ENCODE measurements at regions not wholly inside any gene's neighbourhood (a gene's known extent, or its start where the extent isn't known, plus 50 kb on each side); places are given as distances from the start of the nearest gene placed in this dataset.

DNA sequence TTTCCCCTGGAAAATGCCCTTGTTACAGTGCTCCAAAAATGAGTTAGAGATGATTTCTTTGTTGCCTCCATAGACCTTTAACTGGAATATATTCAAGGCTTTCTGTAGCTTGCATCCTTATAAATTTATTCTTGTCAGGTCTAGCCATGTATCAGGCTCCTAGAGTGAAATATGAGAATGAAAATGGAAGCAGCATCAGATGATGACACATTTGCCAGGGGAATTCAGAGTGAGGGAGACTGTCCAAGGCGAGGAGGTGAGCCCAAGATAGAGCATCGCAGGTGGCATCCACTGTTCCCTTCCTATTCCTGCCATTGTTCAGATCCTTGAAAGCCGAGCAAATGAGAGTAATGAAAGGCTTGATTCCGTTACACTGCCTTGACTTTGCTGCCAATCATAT lies 386.8 kb downstream of the SAMD5 start:
- Histone ChIP-seq H3K9ac (ENCODE audit: low read depth, low read length) (no peak overlapping the region), H3K36me3 (ENCODE audit: insufficient read depth, low read length) (no peaks in the 10 kb centered on the region), H3K4me1 (ENCODE audit: control insufficient read depth, insufficient read depth, low read length) (no peaks in the 10 kb centered on the region), H3K27me3 (ENCODE audit: control insufficient read depth, insufficient read depth, low read length) (no peaks in the 10 kb centered on the region), H3K9me3 (replicated peaks; ENCODE audit: low read length) (no peaks in the 10 kb centered on the region), H3K4me2 (ENCODE audit: low read length) (no peak overlapping the region), H3K4me3 (ENCODE audit: low read length) (no peak overlapping the region)

DNA sequence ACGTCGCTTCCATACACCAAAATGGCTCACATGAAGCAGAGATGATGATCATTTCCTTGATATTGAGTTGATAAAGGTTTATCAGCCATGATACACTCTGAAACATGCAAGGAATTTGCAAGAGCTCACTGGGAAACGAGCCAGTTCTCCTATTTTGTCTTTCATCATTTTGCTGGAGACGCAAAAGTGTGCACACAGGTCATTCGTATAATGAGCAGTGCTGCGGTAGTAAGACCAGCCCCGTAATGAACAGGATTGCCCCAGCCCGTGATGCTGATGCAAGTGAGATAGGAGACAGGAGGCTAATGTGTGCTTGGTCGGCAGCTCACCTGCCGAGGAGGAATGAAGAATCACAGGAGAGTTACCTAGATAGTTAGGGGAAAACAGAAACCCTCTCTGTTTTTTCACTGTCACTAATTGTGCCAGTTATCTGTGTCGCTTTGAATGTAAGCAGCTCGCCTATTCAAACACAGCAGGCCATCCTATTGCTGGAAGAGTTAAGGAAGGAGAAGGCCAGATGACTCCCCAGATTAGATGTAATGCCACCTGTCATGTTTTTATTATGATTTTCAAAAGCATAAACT lies 391.8 kb downstream of the SAMD5 start:
- Histone ChIP-seq H3K9ac (ENCODE audit: low read depth, low read length) (no peak overlapping the region), H3K4me2 (ENCODE audit: low read length) (no peak overlapping the region), H3K4me1 (ENCODE audit: control insufficient read depth, insufficient read depth, low read length) (peaks cover 11% of the 10 kb centered on the region), H3K27me3 (ENCODE audit: control insufficient read depth, insufficient read depth, low read length) (no peaks in the 10 kb centered on the region), H3K9me3 (replicated peaks; ENCODE audit: low read length) (no peaks in the 10 kb centered on the region), H3K4me3 (ENCODE audit: low read length) (no peak overlapping the region), H3K36me3 (ENCODE audit: insufficient read depth, low read length) (no peaks in the 10 kb centered on the region)

DNA sequence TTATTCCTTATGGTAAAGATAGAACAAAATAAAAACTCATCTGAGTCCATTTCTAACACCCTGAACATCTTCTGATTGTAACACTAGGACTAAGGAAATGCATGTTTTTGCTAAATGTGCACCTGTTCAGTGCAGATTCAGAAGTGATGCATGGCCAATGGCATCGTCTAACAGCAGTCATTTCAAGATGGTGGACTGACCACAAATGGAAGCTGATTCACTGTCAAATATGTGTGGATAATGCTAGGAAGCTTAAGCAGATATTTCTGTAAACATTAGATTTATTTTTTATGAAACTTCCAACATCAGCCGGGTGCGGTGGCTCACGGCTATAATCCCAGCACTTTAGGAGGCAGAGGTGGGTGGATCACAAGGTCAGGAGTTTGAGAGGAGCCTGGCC lies 394.8 kb downstream of the SAMD5 start:
- Histone ChIP-seq H3K27me3 (ENCODE audit: control insufficient read depth, insufficient read depth, low read length) (no peaks in the 10 kb centered on the region), H3K36me3 (ENCODE audit: insufficient read depth, low read length) (no peaks in the 10 kb centered on the region), H3K9me3 (replicated peaks; ENCODE audit: low read length) (no peaks in the 10 kb centered on the region), H3K4me2 (ENCODE audit: low read length) (no peak overlapping the region), H3K4me3 (ENCODE audit: low read length) (no peak overlapping the region), H3K9ac (ENCODE audit: low read depth, low read length) (no peak overlapping the region), H3K4me1 (ENCODE audit: control insufficient read depth, insufficient read depth, low read length) (peaks cover 33% of the 10 kb centered on the region)

DNA sequence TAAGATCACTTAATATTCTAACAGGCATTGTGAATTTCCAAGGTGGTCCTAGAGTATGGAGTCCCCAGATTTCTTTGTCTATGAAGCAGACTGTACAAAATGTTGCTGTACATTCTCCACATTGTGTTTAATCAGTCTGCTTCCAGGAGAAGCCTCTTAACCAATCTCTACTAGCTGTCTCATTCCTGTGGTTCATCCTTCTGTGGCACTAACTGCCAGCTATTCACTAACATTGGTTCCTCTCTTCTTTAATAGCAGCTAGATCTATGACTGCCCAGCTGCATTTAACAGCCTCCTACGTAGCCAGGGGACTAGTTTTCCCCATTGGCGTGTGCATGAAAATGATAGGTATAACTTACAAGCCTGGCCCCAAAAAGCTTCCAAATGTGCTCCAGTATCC lies 395.4 kb downstream of the SAMD5 start:
- H3K4me2 ChIP-seq (ENCODE audit: low read length), result no peak overlapping the region
- no peak overlapping the region for H3K4me3 ChIP-seq (ENCODE audit: low read length)
- no peak overlapping the region for H3K9ac ChIP-seq (ENCODE audit: low read depth, low read length)
- peaks cover 33% of the 10 kb centered on the region for H3K4me1 ChIP-seq (ENCODE audit: control insufficient read depth, insufficient read depth, low read length)
- no peaks in the 10 kb centered on the region for H3K27me3 ChIP-seq (ENCODE audit: control insufficient read depth, insufficient read depth, low read length)
- no peaks in the 10 kb centered on the region for H3K9me3 ChIP-seq (replicated peaks; ENCODE audit: low read length)
- H3K36me3 ChIP-seq (ENCODE audit: insufficient read depth, low read length), result no peaks in the 10 kb centered on the region

DNA sequence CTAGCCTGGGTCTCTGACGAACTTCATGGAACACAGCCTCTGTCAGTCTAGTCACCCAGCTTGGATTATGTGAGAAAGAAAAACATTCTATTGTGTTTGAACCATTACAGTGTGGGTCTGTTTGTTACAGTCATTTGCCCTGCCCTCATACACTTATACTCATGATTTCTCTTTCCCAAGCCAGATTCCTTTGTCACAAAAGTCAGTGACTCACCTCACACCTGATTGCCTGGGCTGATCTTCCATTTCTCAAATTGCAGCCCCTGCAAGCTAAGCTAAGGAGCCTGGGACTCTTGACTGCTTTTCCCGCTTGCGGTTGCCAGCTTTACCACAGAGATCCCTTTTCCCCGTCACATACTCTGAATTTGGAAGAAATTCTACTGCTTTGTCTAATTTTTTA lies 395.9 kb downstream of the SAMD5 start:
- Histone ChIP-seq H3K4me1 (ENCODE audit: control insufficient read depth, insufficient read depth, low read length) (peaks cover 37% of the 10 kb centered on the region), H3K9me3 (replicated peaks; ENCODE audit: low read length) (no peaks in the 10 kb centered on the region), H3K9ac (ENCODE audit: low read depth, low read length) (no peak overlapping the region), H3K4me2 (ENCODE audit: low read length) (no peak overlapping the region), H3K27me3 (ENCODE audit: control insufficient read depth, insufficient read depth, low read length) (no peaks in the 10 kb centered on the region), H3K36me3 (ENCODE audit: insufficient read depth, low read length) (no peaks in the 10 kb centered on the region), H3K4me3 (ENCODE audit: low read length) (no peak overlapping the region)

DNA sequence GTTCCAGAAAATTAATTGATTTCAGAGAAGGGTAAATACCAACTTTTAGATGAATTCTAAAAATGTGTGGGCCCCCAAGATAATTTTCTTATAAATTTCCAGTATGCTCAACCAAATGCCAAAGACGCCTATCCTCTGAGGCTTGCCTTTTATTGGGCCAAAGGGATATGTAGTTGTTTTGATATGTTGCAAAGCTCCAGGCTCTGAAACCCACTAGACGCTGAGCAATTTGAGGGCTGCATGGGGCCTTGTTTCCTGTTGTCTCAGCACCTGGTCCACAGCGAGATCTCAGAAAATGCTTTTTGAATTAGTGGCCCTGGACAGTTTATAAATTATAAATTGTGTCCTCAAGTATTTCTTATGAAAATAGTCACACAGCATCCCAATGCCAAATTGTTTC lies 397.2 kb downstream of the SAMD5 start:
- Histone ChIP-seq H3K9ac (ENCODE audit: low read depth, low read length) (peak overlapping the region; percentile 71), H3K27me3 (ENCODE audit: control insufficient read depth, insufficient read depth, low read length) (no peaks in the 10 kb centered on the region), H3K4me1 (ENCODE audit: control insufficient read depth, insufficient read depth, low read length) (peaks cover 44% of the 10 kb centered on the region), H3K4me3 (ENCODE audit: low read length) (no peak overlapping the region), H3K36me3 (ENCODE audit: insufficient read depth, low read length) (no peaks in the 10 kb centered on the region), H3K9me3 (replicated peaks; ENCODE audit: low read length) (no peaks in the 10 kb centered on the region), H3K4me2 (ENCODE audit: low read length) (peak overlapping the region; percentile 42)

DNA sequence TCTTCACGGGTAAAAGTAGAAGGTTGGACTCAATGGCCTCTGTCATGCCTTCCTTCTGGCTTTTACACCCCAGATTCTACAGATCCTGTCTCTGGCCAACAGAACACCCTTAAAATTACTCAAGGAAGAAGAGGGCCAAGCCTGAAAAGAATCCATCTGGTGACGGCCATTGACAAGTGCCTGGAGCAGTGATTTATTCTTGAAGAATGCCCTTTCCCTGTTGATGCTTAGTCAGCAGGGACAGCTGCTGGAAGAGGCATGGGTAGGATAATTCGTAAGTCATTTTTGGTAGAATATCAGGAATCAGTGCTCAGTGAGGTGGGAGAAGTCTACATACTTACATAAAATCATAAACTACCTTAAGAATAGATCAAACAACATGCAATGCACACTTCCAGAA lies 397.9 kb downstream of the SAMD5 start:
- no peaks in the 10 kb centered on the region for H3K27me3 ChIP-seq (ENCODE audit: control insufficient read depth, insufficient read depth, low read length)
- H3K4me3 ChIP-seq (ENCODE audit: low read length), result no peak overlapping the region
- H3K4me1 ChIP-seq (ENCODE audit: control insufficient read depth, insufficient read depth, low read length), result peaks cover 44% of the 10 kb centered on the region
- no peaks in the 10 kb centered on the region for H3K9me3 ChIP-seq (replicated peaks; ENCODE audit: low read length)
- H3K4me2 ChIP-seq (ENCODE audit: low read length), result peak overlapping the region; percentile 42
- peak overlapping the region; percentile 71 for H3K9ac ChIP-seq (ENCODE audit: low read depth, low read length)
- H3K36me3 ChIP-seq (ENCODE audit: insufficient read depth, low read length), result no peaks in the 10 kb centered on the region

DNA sequence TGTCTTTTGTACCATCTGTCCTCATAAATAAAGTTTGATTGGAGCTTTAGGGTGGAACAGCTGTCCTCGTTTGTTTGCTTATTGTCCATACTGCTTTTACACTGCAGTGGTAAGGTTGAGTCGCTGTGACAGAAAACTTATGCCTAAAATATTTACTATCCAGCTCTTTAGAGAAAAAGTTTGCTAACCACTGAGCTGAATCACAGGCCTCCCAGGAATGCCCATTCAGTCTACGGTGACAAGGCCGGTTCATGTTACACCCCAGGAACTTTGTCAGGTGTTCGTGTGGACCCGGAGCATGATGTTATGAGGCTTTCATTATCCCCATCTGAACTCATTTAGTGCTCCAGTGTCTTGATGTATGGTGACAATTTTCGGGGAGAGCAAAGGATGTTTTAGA lies 401.1 kb downstream of the SAMD5 start:
- Histone ChIP-seq H3K4me2 (ENCODE audit: low read length) (peak overlapping the region; percentile 0), H3K9me3 (replicated peaks; ENCODE audit: low read length) (no peaks in the 10 kb centered on the region), H3K27me3 (ENCODE audit: control insufficient read depth, insufficient read depth, low read length) (no peaks in the 10 kb centered on the region), H3K36me3 (ENCODE audit: insufficient read depth, low read length) (no peaks in the 10 kb centered on the region), H3K9ac (ENCODE audit: low read depth, low read length) (peak overlapping the region; percentile 21), H3K4me1 (ENCODE audit: control insufficient read depth, insufficient read depth, low read length) (peaks cover 36% of the 10 kb centered on the region), H3K4me3 (ENCODE audit: low read length) (no peak overlapping the region)

DNA sequence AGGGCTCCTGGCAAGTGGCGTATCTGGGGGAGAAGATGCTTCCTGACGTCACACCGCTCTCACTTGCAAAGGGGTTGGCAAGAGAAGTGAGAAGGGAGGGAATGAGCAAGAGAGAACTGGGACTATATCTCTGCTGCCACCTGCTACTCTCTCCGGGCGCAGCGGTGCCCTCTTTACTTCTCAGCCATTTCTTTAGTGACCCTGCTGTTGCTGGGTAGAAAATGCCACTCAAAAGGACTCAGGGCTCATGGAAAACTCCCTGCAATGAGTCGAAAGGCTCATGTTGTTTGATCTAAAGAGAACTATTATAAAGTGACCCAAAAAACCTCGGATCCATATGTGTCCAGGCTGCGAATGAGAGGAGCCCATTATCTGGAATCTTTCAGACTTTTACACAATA lies 401.8 kb downstream of the SAMD5 start:
- no peak overlapping the region for H3K4me3 ChIP-seq (ENCODE audit: low read length)
- no peaks in the 10 kb centered on the region for H3K36me3 ChIP-seq (ENCODE audit: insufficient read depth, low read length)
- peaks cover 34% of the 10 kb centered on the region for H3K4me1 ChIP-seq (ENCODE audit: control insufficient read depth, insufficient read depth, low read length)
- H3K9ac ChIP-seq (ENCODE audit: low read depth, low read length), result no peak overlapping the region
- no peaks in the 10 kb centered on the region for H3K27me3 ChIP-seq (ENCODE audit: control insufficient read depth, insufficient read depth, low read length)
- no peaks in the 10 kb centered on the region for H3K9me3 ChIP-seq (replicated peaks; ENCODE audit: low read length)
- no peak overlapping the region for H3K4me2 ChIP-seq (ENCODE audit: low read length)

DNA sequence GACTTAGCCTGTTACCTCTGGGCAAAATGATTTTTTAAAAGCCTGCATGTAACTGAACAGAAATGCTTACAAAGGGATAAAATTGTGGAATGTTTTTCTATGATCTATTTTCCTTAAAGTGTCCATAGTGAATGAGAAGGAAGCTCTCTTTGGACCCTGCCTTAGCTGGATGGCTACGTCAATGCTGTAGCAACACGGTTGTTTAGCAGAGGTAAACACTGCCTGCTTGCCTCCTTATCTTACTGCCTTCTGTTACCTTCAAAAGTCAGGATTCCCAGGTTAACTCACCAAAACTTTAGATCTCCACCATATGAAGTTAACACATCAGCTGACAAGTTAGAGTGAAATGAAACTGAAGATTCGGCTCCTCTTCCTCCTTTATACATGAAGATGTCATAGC lies 402.6 kb downstream of the SAMD5 start:
- Histone ChIP-seq H3K9ac (ENCODE audit: low read depth, low read length) (no peak overlapping the region), H3K27me3 (ENCODE audit: control insufficient read depth, insufficient read depth, low read length) (no peaks in the 10 kb centered on the region), H3K4me1 (ENCODE audit: control insufficient read depth, insufficient read depth, low read length) (peaks cover 26% of the 10 kb centered on the region), H3K9me3 (replicated peaks; ENCODE audit: low read length) (no peaks in the 10 kb centered on the region), H3K4me3 (ENCODE audit: low read length) (no peak overlapping the region), H3K36me3 (ENCODE audit: insufficient read depth, low read length) (no peaks in the 10 kb centered on the region), H3K4me2 (ENCODE audit: low read length) (no peak overlapping the region)

DNA sequence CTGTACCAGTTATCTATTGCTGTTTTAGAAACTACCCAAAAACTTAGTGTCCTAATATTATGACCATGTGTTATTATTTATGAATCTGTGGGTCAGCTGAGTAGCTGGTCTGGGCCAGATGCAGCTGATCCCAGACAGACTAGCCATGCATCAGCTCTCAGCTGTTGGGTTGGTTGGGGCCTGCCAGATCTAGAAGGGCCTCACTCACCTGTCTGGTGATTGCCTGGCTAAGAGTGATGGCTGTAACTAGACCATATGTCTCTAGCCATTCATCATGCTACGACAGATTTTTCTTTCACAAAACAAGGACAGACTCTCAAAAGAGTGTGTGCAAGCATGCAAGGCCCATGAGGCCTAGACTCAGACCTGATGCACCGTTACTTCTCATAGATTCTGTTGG lies 403.2 kb downstream of the SAMD5 start:
- no peak overlapping the region for H3K4me2 ChIP-seq (ENCODE audit: low read length)
- H3K9me3 ChIP-seq (replicated peaks; ENCODE audit: low read length), result no peaks in the 10 kb centered on the region
- H3K36me3 ChIP-seq (ENCODE audit: insufficient read depth, low read length), result no peaks in the 10 kb centered on the region
- H3K4me1 ChIP-seq (ENCODE audit: control insufficient read depth, insufficient read depth, low read length), result peaks cover 20% of the 10 kb centered on the region
- H3K9ac ChIP-seq (ENCODE audit: low read depth, low read length), result no peak overlapping the region
- no peaks in the 10 kb centered on the region for H3K27me3 ChIP-seq (ENCODE audit: control insufficient read depth, insufficient read depth, low read length)
- no peak overlapping the region for H3K4me3 ChIP-seq (ENCODE audit: low read length)

DNA sequence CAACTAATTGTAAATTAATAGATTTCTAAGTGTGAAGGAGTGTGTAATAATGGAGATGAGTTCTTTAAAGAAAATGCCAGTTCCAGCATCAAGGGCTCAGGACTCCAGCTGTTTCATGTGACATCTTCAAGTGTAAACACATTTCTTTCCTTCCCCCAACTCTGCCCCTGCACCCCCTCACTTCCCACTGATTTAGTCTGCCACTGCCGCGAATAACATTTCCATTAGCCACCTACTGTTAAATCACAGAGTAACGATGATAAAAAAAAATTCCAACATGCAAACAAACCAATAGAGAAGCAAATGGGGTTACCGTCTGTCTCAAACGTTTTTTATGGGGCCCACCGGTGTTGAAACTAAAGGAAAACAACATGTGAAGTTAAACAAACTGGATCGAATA lies 414.3 kb downstream of the SAMD5 start:
- Histone ChIP-seq H3K9ac (ENCODE audit: low read depth, low read length) (no peak overlapping the region), H3K4me3 (ENCODE audit: low read length) (no peak overlapping the region), H3K36me3 (ENCODE audit: insufficient read depth, low read length) (no peaks in the 10 kb centered on the region), H3K4me1 (ENCODE audit: control insufficient read depth, insufficient read depth, low read length) (peaks cover 4% of the 10 kb centered on the region), H3K27me3 (ENCODE audit: control insufficient read depth, insufficient read depth, low read length) (no peaks in the 10 kb centered on the region), H3K9me3 (replicated peaks; ENCODE audit: low read length) (no peaks in the 10 kb centered on the region), H3K4me2 (ENCODE audit: low read length) (no peak overlapping the region)
